ENCODE measurements at regions not wholly inside any gene's neighbourhood (a gene's known extent, or its start where the extent isn't known, plus 50 kb on each side); places are given as distances from the start of the nearest gene placed in this dataset.

DNA sequence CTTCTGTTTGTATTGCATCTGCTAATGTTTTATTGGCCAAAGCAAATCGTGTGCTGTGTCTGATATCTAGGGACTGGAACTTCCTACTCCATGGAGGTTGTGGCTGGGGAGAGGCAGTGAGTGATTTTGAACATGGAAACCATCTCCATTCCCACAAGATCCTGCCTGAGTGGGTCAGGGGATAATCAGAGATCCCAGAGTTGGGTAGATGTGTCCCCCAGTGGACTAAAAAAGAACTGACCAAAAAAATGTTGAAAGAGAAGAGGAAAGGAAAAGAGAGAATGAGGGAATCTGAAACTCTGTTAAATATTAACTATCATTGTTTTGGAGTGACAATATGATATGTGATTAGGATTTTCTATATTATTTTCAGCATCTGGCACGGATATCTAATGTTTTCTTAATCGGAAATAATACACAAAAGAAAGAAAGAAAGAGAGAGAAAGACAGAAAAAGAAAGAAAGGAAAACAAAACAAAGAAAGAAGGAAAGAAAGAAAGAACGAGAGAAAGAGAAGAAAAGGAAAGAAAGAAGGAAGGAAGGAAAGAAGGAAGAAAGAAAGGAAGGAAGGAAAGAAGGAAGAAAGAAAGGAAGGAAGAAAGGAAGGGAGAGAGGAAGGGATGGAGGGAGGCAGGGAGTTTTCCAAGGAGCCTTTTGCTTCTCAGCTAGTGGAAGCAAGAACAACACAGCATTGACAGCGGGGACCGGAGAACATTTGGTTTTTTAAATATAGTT lies 638.5 kb downstream of the CCSER2 start:
- TF ChIP-seq GATA3 (IDR thresholded peaks at IDR 0.05; ENCODE audit: low read depth, low read length) (no peak), GATA2 (IDR thresholded peaks at IDR 0.05; ENCODE audit: low read depth, low read length) (no peak)
